Fibroblast of peridontal ligament (primary cell): ENCODE measurements at regions not wholly inside any gene's neighbourhood (a gene's known extent, or its start where the extent isn't known, plus 50 kb on each side); places are given as distances from the start of the nearest gene placed in this dataset.
A peak's percentile ranks its signal among the peaks of the same experiment; 100 is the strongest.

ENCODE experiments used
- DNase-seq: peaks from one replicate; pipeline ENCODE4 v3.0.0-alpha.2; 2010; ENCODE audit errors: extremely low read depth

GRCh38 chr17:82998637-82999036 is 80.8 kb upstream of the METRNL start:
- DNase-seq, result no peak

- no peak for DNase-seq
Measured at GRCh38 chr17:83000738-83001137, 78.7 kb upstream of the METRNL start.

GRCh38 chr17:83002118-83002805 is 77.1 kb upstream of the METRNL start:
- DNase-seq, result no peak

GRCh38 chr17:83004791-83005380 is 74.5 kb upstream of the METRNL start:
- no peak for DNase-seq

- DNase-seq, result no peak
Measured at GRCh38 chr17:83005639-83006038, 73.8 kb upstream of the METRNL start.

- DNase-seq, result no peak
Measured at GRCh38 chr17:83006515-83007455, 72.6 kb upstream of the METRNL start.

- no peak for DNase-seq
Measured at GRCh38 chr17:83007504-83008185, 71.8 kb upstream of the METRNL start.

- DNase-seq, result no peak
Measured at GRCh38 chr17:83008186-83008510, 71.3 kb upstream of the METRNL start.

- no peak for DNase-seq
Measured at GRCh38 chr17:83008526-83008925, 70.9 kb upstream of the METRNL start.

GRCh38 chr17:83009414-83010205 is 69.8 kb upstream of the METRNL start:
- no peak for DNase-seq

GRCh38 chr17:83010206-83011200 is 68.9 kb upstream of the METRNL start:
- peak; percentile 40 for DNase-seq

GRCh38 chr17:83011676-83012075 is 67.7 kb upstream of the METRNL start:
- DNase-seq, result peak; percentile 52

GRCh38 chr17:83012200-83012785 is 67.1 kb upstream of the METRNL start:
- peak; percentile 66 for DNase-seq

- DNase-seq, result peak; percentile 98
Measured at GRCh38 chr17:83012868-83013778, 66.3 kb upstream of the METRNL start.

GRCh38 chr17:83013779-83014117 is 65.7 kb upstream of the METRNL start:
- no peak for DNase-seq

GRCh38 chr17:83014297-83014696 is 65.1 kb upstream of the METRNL start:
- DNase-seq, result no peak

GRCh38 chr17:83014940-83015910 is 64.2 kb upstream of the METRNL start:
- DNase-seq, result no peak
